B cell (primary cell): ENCODE measurements at regions not wholly inside any gene's neighbourhood (a gene's known extent, or its start where the extent isn't known, plus 50 kb on each side); places are given as distances from the start of the nearest gene placed in this dataset.

ENCODE experiments used
- ATAC-seq: fragments of 200-7000 bp; cut with Tn5 transposase; one replicate; pipeline ENCODE4 v1.10.0; 2021; ENCODE audit warnings: low read depth, mild to moderate bottlenecking, moderate number of reproducible peaks, moderate library complexity
- CTCF ChIA-PET: fragments of 350-600 bp; sonication (Branson Sonifier 250); formaldehyde crosslinking; loops from one replicate; lab custom pipeline; 2021; ENCODE audit warnings: antibody characterized with exemption, inconsistent platforms; lab: Charles Lee
- POLR2A ChIA-PET: fragments of 350-600 bp; sonication (Branson Sonifier 250); formaldehyde crosslinking; loops from one replicate; lab custom pipeline; 2021; ENCODE audit warnings: antibody characterized with exemption; lab: Charles Lee
- DNase-seq: peaks from one replicate; pipeline ENCODE4 v3.0.0; 2013
- H2AFZ ChIP-seq: 2 replicates; pipeline ENCODE4 v1.6.1; 2012; ENCODE audit warnings: mild to moderate bottlenecking, low read depth, low read length; ENCODE audit not compliant: insufficient read depth, poor library complexity, severe bottlenecking
- H3K27ac ChIP-seq, 2 donors: 1 replicate in 1 of 2; 2 replicates in 1 of 2; pipeline ENCODE4 v1.5.1; 2012 to 2013; ENCODE audit warnings: low read length in 2 of 2, mild to moderate bottlenecking in 2 of 2, moderate library complexity in 1 of 2
- H3K27me3 ChIP-seq, 4 experiments: fragments of 200-600 bp in 1 of 4; sonication (generic) in 1 of 4; replicated peaks in 1 of 4; 1 replicate in 2 of 4; 2 replicates in 2 of 4; pipeline versions ENCODE4 v1.6.1 to v1.7.0; 2013 to 2016; ENCODE audit warnings: low read length in 3 of 4, mild to moderate bottlenecking in 2 of 4, mixed read lengths in 1 of 4, moderate library complexity in 1 of 4; ENCODE audit not compliant: insufficient read depth in 4 of 4, control insufficient read depth in 3 of 4; ENCODE audit errors: control extremely low read depth in 1 of 4
- H3K36me3 ChIP-seq, 2 experiments: replicated peaks in 1 of 2; 1 replicate in 1 of 2; 2 replicates in 1 of 2; pipeline versions ENCODE4 v1.6.1 to v1.7.1; 2013; ENCODE audit warnings: low read length in 1 of 2; ENCODE audit not compliant: insufficient read depth in 2 of 2, control insufficient read depth in 1 of 2; ENCODE audit errors: control extremely low read depth in 1 of 2, extremely low read depth in 1 of 2
- H3K4me1 ChIP-seq, 2 donors: fragments of 200-600 bp in 1 of 2; sonication (generic) in 1 of 2; 1 replicate in 1 of 2; 2 replicates in 1 of 2; pipeline versions ENCODE4 v1.5.1 to v1.6.1; 2013 to 2017; ENCODE audit warnings: low read length in 2 of 2; ENCODE audit not compliant: control insufficient read depth in 2 of 2, insufficient read depth in 2 of 2
- H3K4me2 ChIP-seq: replicated peaks from 2 replicates; pipeline ENCODE3; 2012; ENCODE audit warnings: mild to moderate bottlenecking, low read depth, low read length; ENCODE audit not compliant: poor library complexity, severe bottlenecking
- H3K4me3 ChIP-seq, 5 experiments: fragments of 200-600 bp in 1 of 5; sonication (generic) in 1 of 5; 1 replicate in 3 of 5; 2 replicates in 2 of 5; pipeline versions ENCODE4 v1.5.1 to v1.7.0; 2011 to 2016; ENCODE audit warnings: low read length in 4 of 5, mild to moderate bottlenecking in 4 of 5, low read depth in 2 of 5, control low read depth in 1 of 5, moderate library complexity in 1 of 5; ENCODE audit not compliant: insufficient read depth in 1 of 5; ENCODE audit errors: control extremely low read depth in 1 of 5, extremely low read depth in 1 of 5
- H3K79me2 ChIP-seq: fragments of 200-600 bp; sonication (generic); one replicate; pipeline ENCODE4 v1.6.0; 2016; ENCODE audit warnings: low read length; ENCODE audit not compliant: control insufficient read depth, insufficient read depth
- H3K9ac ChIP-seq: fragments of 200-600 bp; sonication (generic); 2 replicates; pipeline ENCODE4 v1.6.1; 2017; ENCODE audit warnings: mild to moderate bottlenecking, low read length, moderate library complexity
- H3K9me3 ChIP-seq, 3 donors: one replicate each; pipeline versions ENCODE4 v1.6.1 to v1.7.1; 2013; ENCODE audit warnings: low read length in 2 of 3; ENCODE audit not compliant: control insufficient read depth in 2 of 3, insufficient read depth in 1 of 3; ENCODE audit errors: control extremely low read depth in 1 of 3
- H4K20me1 ChIP-seq: 2 replicates; pipeline ENCODE4 v1.6.0; 2012; ENCODE audit warnings: mild to moderate bottlenecking, low read length; ENCODE audit not compliant: insufficient read depth, control insufficient read depth, poor library complexity, severe bottlenecking
- H3K27ac Mint-ChIP-seq: one replicate; pipeline ENCODE4 v1.8.0; 2021; ENCODE audit warnings: mixed read lengths
- H3K27me3 Mint-ChIP-seq: one replicate; pipeline ENCODE4 v1.8.0; 2021; ENCODE audit warnings: mixed read lengths
- H3K4me1 Mint-ChIP-seq: one replicate; pipeline ENCODE4 v1.8.0; 2021; ENCODE audit warnings: mixed read lengths
- H3K4me3 Mint-ChIP-seq: one replicate; pipeline ENCODE4 v1.8.0; 2021; ENCODE audit warnings: mixed read lengths
- H3K9me3 Mint-ChIP-seq: one replicate; pipeline ENCODE4 v1.8.0; 2022; ENCODE audit warnings: mixed read lengths; ENCODE audit not compliant: insufficient read depth
- CTCF ChIP-seq: fragments of 200-600 bp; IDR thresholded peaks from one replicate; pipeline ENCODE4 v1.8.0; 2022; ENCODE audit warnings: antibody characterized with exemption, mild to moderate bottlenecking
- EZH2 ChIP-seq: IDR thresholded peaks from 2 replicates; pipeline ENCODE4 v1.6.1; 2012; ENCODE audit warnings: borderline replicate concordance, low read depth, mild to moderate bottlenecking, moderate library complexity, low read length; ENCODE audit not compliant: insufficient read depth, poor library complexity, severe bottlenecking
- WGBS: methylation state at CpG from one replicate; pipeline ENCODE4 v1.1.5; 2013; ENCODE audit warnings: missing lambda C conversion rate; ENCODE audit not compliant: insufficient coverage; 5-methylcytosine and 5-hydroxymethylcytosine counted together
- intact Hi-C: fragments of 100-400 bp; cut with micrococcal nuclease; formaldehyde crosslinking; loops from one replicate; pipeline ENCODE4 v1.10.0; 2022

- CTCF ChIA-PET: no interaction called here
- DNase-seq: no peak
- peaks cover 3% of the 10 kb centered on the region for H3K9me3 Mint-ChIP-seq
- Histone ChIP-seq H3K4me2 (no peak overlapping the region), H3K4me3 (no peak overlapping the region), H3K27ac (no peak overlapping the region), H3K79me2 (no peaks in the 10 kb centered on the region), H2AFZ (no peak overlapping the region), H3K9ac (no peak overlapping the region), H3K27me3 (no peaks in the 10 kb centered on the region), H3K36me3 (no peaks in the 10 kb centered on the region), H3K4me1 (no peaks in the 10 kb centered on the region), H4K20me1 (no peaks in the 10 kb centered on the region), H3K9me3 (no peaks in the 10 kb centered on the region)
- POLR2A ChIA-PET: no interaction called here
- TF ChIP-seq CTCF: no peak
- TF ChIP-seq EZH2: no peak
- no peak overlapping the region for H3K27ac Mint-ChIP-seq
- H3K4me1 Mint-ChIP-seq: no peaks in the 10 kb centered on the region
- no peaks in the 10 kb centered on the region for H3K27me3 Mint-ChIP-seq
- WGBS: no CpG with 5 or more reads among the region's 2 CpGs
- no peak for ATAC-seq
- H3K4me3 Mint-ChIP-seq: no peak overlapping the region
- intact Hi-C loops: no loop called here
These were observed 677.6 kb upstream of the ID4 start for GRCh38 chr6:19159561-19159960.

- no peaks in the 10 kb centered on the region for H3K4me1 Mint-ChIP-seq
- no peak overlapping the region for H3K9ac ChIP-seq
- no CpG with 5 or more reads among the region's 2 CpGs for WGBS
- no peaks in the 10 kb centered on the region for H3K9me3 ChIP-seq
- no peaks in the 10 kb centered on the region for H4K20me1 ChIP-seq
- H3K36me3 ChIP-seq: no peaks in the 10 kb centered on the region
- no peak overlapping the region for H3K4me2 ChIP-seq
- no peaks in the 10 kb centered on the region for H3K27me3 ChIP-seq
- no peaks in the 10 kb centered on the region for H3K79me2 ChIP-seq
- no peak overlapping the region for H3K27ac ChIP-seq
- intact Hi-C loops: no loop called here
- peaks cover 3% of the 10 kb centered on the region for H3K9me3 Mint-ChIP-seq
- no peaks in the 10 kb centered on the region for H3K27me3 Mint-ChIP-seq
- no peak overlapping the region for H3K4me3 Mint-ChIP-seq
- H2AFZ ChIP-seq: no peak overlapping the region
- no peak for ATAC-seq
- H3K4me1 ChIP-seq: no peaks in the 10 kb centered on the region
- ChIA-PET CTCF (no interaction called here), POLR2A (no interaction called here)
- TF ChIP-seq CTCF (no peak), EZH2 (no peak)
- DNase-seq: no peak
- no peak overlapping the region for H3K27ac Mint-ChIP-seq
- H3K4me3 ChIP-seq: no peak overlapping the region
These were observed 677.0 kb upstream of the ID4 start for GRCh38 chr6:19160081-19160730.
